Stimulated activated CD4-positive, alpha-beta T cell treated with anti-CD3 and anti-CD28 coated beads, TNF-alpha, amount 100 ng/mL, for 48 hours (primary cell): ENCODE measurements at regions not wholly inside any gene's neighbourhood (a gene's known extent, or its start where the extent isn't known, plus 50 kb on each side); places are given as distances from the start of the nearest gene placed in this dataset.

Source experiments
- DNase-seq, 3 donors: peaks; one replicate each; pipeline ENCODE4 v3.0.0-alpha.2; 2020; ENCODE audit warnings: low read depth in 3 of 3

DNA sequence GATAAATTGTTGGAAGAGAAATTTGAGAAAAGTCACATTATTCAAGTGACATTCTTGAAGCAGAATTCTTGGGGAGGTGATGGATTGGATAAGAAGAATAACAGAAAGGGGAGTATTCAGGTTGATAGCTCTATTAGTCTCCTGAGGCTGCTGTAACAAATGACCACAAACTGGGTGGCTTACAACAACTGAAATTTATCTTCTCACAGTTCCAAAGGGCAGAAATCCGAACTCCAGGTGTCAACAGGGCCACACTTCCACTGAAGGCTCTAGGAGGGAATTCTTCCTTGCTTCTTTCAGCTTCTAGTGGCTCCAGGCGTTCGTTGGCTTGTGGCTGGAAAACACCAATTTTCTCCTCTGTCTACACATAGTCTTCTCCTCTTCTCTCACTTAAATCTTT is 99.8 kb downstream of the TES start:
- no peak for DNase-seq

- DNase-seq: no peak
Measured at GRCh38 chr7:116311259-116311658, 100.9 kb downstream of the TES start.

DNA sequence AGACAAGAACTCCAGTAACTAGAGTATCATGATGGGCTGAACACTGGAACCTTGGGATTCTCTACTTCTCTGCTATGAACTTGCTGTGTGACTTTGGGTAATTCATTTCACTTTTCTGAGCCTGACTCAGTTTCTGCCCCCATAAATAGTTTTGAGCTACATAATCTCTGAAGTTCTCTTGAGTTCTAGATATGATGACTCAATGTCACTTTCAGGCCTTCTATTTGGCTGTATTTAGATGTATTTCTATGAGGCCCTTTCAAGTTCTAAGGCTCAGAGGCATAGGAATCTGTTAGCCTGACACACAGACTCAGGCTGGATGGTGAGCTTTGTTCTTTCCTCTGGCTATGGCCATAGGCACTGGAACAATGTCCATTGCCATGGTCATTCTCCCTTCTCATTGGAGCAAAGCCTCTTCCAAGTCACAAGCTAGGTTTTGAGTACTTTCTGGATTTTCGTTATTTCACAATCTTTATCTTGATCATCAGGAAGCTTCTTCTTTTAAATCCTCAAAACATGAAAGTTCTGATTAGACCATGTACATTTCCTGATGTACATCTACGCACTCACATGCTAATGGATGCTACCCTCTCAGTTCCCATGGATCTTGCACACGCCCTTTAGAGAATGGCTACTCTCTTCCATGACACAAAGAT is 101.6 kb downstream of the TES start:
- no peak for DNase-seq

GRCh38 chr7:116315293-116315692 is 105.0 kb downstream of the TES start:
- no peak for DNase-seq

- DNase-seq: no peak
Measured at GRCh38 chr7:116315803-116316202, 105.5 kb downstream of the TES start.

- peak; percentile 6 to 35 (median 18) for DNase-seq
Measured at GRCh38 chr7:116316838-116317628, 106.7 kb downstream of the TES start.

- no peak for DNase-seq
Measured at GRCh38 chr7:116317907-116318306, 107.6 kb downstream of the TES start.

DNA sequence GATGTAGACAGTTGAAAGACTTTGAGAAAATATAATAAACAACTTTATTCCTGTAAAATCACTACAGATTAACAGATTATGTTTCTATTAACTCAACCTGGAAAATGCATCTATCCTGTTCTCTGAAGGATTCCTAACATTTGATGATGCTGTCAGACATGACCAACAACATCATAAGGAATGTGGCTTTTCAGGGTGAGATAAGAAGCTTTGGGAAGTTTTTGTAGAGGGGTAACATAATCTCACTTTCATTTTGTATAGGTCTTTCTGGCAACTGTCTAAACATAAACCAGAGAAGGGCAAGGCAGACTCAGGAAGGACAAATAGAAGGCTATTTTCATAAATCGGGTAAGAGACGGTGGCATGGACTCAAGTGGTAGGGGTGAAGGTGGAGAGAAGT is 112.2 kb downstream of the TES start:
- DNase-seq: no peak

DNA sequence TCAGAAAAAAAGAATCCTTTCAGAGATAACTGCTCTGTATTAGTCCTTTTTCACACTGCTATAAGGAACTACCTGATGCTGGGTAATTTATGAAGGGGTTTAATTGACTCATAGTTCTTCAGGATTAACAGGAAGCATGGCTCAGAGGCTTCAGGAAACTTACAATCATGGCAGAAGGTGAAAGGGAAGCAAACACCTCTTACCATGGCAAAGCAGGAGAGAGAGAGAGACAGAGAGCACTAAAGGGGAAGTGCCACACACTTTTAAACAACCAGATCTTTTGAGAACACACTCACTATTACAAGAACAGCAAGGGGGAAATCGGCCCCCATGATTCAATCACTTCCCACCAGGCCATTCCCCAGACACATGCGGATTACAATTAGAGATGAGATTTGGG is 114.2 kb downstream of the TES start:
- DNase-seq: no peak

- DNase-seq: no peak
Measured at GRCh38 chr7:116325517-116325916, 115.2 kb downstream of the TES start.

GRCh38 chr7:116327135-116327534 is 116.8 kb downstream of the TES start:
- DNase-seq: no peak

DNA sequence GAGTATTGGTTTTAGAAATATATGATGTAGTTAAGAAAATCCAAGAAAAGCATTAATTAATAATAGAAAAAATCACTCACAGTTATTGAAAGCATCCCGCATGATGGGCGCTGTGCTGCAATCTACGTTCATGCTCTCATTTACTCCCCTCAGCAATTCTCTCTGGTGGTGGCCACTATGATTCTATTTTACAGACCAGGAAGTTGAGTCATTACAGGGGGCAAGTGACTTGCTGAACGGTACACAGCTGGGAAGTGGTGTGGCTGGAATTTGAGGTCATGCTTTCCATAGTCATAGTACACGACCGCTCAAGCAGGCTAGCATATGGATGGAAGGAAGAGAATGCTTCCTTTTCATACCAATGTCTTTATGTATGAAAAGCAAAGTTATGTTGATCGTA is 117.4 kb downstream of the TES start:
- DNase-seq: no peak

GRCh38 chr7:116328161-116328560 is 117.8 kb downstream of the TES start:
- no peak for DNase-seq

- DNase-seq: no peak
Measured at GRCh38 chr7:116329686-116330503, 119.6 kb downstream of the TES start.

DNA sequence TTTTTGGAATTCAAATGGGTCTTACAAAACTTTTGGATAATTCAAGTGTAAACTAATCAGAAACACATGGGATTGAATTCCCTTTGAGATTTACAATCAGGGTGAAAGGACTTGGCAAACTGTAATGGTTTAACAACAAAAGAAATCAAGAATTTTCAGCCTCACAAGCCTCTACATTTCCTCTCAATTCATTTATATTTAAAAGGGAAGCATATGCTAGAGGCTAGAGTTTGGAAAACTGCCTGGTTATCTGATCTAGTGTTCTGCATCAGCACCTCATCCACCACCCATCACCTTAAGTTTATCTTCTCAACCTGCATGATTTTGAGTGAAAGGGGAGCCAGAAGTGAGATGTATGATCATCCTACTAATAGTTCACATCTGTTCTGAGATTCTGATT is 120.7 kb downstream of the TES start:
- DNase-seq: no peak

- DNase-seq: no peak
Measured at GRCh38 chr7:116332766-116333165, 122.4 kb downstream of the TES start.

DNA sequence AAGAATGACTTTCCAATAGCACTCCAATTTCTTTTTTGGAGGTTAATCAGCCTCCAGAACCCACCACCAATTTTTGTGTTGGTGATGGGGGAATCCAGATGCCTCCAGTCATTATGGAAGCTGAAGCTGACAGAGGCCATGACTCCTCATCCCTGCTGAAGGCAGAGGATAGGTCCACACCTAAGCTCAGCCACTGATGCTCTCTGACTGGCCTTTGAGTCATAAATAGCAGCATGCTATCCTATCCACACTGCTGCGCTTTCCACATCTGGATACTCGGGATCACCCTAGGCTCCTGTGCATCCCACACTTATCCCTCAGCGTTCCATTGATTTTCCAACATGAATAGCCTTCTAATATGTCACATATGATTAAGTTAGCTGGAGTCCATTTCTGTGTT is 124.2 kb downstream of the TES start:
- DNase-seq: no peak

GRCh38 chr7:116337018-116337417 is 126.7 kb downstream of the TES start:
- DNase-seq: no peak

GRCh38 chr7:116337800-116338199 is 127.5 kb downstream of the TES start:
- DNase-seq: no peak

GRCh38 chr7:116339564-116339963 is 129.2 kb downstream of the TES start:
- no peak for DNase-seq

DNA sequence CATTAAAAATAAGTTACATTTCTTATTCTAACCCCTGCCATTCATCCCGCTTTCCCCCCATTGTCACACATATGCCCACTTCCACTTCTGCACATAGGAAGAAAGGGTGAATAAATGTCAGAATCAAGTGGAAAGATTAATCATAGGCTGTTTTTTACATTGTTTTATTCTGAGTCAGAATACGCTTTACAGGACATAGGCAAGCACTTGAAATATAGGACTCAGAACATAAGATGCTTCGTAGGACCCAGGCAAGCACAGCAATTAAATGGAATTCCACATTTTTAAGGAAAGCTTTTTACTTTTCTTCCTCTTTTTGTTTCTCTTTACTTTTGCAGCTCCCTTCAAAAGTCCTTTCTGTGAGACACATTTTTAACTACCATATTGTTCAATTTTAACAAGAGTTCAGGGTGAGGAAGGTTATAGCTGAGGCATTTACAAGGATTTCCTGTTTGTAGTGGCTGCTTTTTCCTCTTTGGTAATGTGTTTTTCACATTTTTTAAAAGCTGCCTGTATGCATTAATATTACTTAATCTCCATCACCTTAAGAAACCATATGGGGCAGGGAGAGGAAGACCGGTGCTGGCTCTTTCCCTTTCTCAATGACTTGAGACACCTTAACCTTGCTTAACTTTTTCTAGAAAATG is 130.0 kb downstream of the TES start:
- no peak for DNase-seq
